ENCODE measurements at regions not wholly inside any gene's neighbourhood (a gene's known extent, or its start where the extent isn't known, plus 50 kb on each side); places are given as distances from the start of the nearest gene placed in this dataset.

DNA sequence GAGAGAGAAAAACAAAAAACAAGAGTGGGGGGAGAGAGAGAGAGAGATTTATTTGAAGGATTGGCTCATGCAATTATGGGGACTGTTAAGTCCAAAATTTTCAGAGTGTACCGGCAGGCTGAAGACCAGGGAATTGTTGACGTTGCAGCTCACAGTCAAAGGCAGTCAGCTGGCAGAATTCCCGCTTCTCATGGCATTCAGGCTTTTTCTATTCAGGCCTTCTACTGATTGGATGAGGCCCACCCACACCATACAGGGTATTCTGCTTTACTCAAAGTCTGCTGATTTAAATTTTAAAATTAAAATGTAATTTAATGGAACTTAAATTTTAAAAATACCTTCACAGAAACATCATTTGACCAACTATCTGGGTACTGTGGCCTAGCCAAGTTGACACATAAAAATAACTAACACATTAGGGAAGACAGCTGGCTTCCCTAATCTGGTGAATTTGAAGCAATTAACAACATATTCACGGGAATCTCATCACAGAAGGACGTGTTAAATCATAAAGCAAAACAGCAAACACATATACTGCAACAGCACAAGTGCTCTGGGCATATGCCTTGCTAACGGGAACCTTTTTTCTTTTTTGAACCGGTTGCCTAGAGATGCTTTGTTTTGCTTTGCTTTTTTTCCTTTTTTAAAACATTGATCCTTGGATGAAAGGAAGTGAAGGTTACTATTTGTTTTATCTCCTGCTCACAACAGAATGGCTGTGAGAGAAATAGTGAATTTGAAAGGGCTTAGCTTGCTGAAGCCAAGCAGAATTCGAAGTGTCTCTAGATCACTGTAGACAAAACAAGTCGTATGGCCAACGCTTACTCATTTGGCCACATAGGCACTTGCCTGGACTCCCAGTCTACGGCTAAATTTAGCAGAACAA, 505.1 kb downstream of the IRS2 start:
- Histone ChIP-seq H2AFZ (ENCODE audit: control insufficient read depth, low read length) (no peak overlapping the region), H3K9ac (ENCODE audit: control insufficient read depth, extremely low read depth, insufficient read depth, low read length) (no peak overlapping the region), H3K36me3 (ENCODE audit: control insufficient read depth in 2 of 2, extremely low read depth in 1 of 2, insufficient read depth in 2 of 2, low read length in 2 of 2) (no peaks in the 10 kb centered on the region), H3K79me2 (ENCODE audit: control insufficient read depth, insufficient read depth, low read length) (no peaks in the 10 kb centered on the region), H3K27me3 (ENCODE audit: control insufficient read depth, extremely low read depth, insufficient read depth, low read length) (no peaks in the 10 kb centered on the region), H3K9me3 (ENCODE audit: control insufficient read depth, low read depth, low read length) (no peaks in the 10 kb centered on the region), H3K4me2 (ENCODE audit: control insufficient read depth, extremely low read depth, insufficient read depth, low read depth, low read length) (no peak overlapping the region), H3K4me1 (ENCODE audit: control insufficient read depth, extremely low read depth, insufficient read depth, low read length) (no peaks in the 10 kb centered on the region), H3K27ac (ENCODE audit: control insufficient read depth, insufficient read depth, low read length) (no peak overlapping the region), H3K4me3 (ENCODE audit: control insufficient read depth in 2 of 3, extremely low read depth in 1 of 3, insufficient read depth in 2 of 3, low read depth in 1 of 3, low read length in 3 of 3) (no peak overlapping the region), H3K9me1 (ENCODE audit: control insufficient read depth, extremely low read depth, insufficient read depth, low read length) (no peaks in the 10 kb centered on the region), H4K20me1 (ENCODE audit: control insufficient read depth, extremely low read depth, insufficient read depth, low read length) (no peaks in the 10 kb centered on the region)
- DNase-seq (ENCODE audit: low read depth, low spot score) (no peak), FAIRE-seq (no peak)
- dilution Hi-C loops (cut with MboI; ENCODE audit: extremely low pct_ligation_motif_present, low sequenced_read_pairs): no loop called here
- TF ChIP-seq EZH2 (IDR thresholded peaks at IDR 0.05; ENCODE audit: low read length): no peak
- TF ChIP-seq, protein P1, sequence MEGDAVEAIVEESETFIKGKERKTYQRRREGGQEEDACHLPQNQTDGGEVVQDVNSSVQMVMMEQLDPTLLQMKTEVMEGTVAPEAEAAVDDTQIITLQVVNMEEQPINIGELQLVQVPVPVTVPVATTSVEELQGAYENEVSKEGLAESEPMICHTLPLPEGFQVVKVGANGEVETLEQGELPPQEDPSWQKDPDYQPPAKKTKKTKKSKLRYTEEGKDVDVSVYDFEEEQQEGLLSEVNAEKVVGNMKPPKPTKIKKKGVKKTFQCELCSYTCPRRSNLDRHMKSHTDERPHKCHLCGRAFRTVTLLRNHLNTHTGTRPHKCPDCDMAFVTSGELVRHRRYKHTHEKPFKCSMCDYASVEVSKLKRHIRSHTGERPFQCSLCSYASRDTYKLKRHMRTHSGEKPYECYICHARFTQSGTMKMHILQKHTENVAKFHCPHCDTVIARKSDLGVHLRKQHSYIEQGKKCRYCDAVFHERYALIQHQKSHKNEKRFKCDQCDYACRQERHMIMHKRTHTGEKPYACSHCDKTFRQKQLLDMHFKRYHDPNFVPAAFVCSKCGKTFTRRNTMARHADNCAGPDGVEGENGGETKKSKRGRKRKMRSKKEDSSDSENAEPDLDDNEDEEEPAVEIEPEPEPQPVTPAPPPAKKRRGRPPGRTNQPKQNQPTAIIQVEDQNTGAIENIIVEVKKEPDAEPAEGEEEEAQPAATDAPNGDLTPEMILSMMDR (optimal IDR thresholded peaks at IDR 0.05 in 1 of 3, IDR thresholded peaks at IDR 0.05 in 1 of 3, conservative IDR thresholded peaks at IDR 0.05 in 1 of 3; ENCODE audit: extremely low read depth in 1 of 3, insufficient read depth in 2 of 3, low read length in 3 of 3): no peak

DNA sequence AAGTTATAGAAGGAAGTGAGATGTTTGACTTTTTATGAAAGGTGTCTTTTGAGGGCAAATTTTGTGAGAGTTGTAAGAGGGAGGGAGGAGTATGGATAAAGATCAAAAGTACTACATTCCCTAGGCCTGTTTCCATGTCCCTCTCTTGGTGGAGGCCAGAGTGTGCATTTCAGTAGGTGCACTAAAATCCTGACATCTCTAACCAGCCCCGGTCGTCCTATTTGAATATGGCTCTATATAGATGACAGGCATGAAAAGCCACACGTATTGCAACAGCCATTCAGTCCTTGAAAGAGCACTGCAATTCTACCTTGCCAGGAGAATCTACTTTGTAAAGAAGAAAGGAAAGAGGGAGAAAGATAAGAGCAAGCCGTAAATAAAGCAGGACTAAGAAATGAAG, 510.1 kb downstream of the IRS2 start:
- Histone ChIP-seq H2AFZ (ENCODE audit: control insufficient read depth, low read length) (no peak overlapping the region), H3K27me3 (ENCODE audit: control insufficient read depth, extremely low read depth, insufficient read depth, low read length) (no peaks in the 10 kb centered on the region), H3K9me1 (ENCODE audit: control insufficient read depth, extremely low read depth, insufficient read depth, low read length) (no peaks in the 10 kb centered on the region), H3K27ac (ENCODE audit: control insufficient read depth, insufficient read depth, low read length) (no peak overlapping the region), H3K79me2 (ENCODE audit: control insufficient read depth, insufficient read depth, low read length) (peaks cover 12% of the 10 kb centered on the region), H3K4me2 (ENCODE audit: control insufficient read depth, extremely low read depth, insufficient read depth, low read depth, low read length) (no peak overlapping the region), H3K4me3 (ENCODE audit: control insufficient read depth in 2 of 3, extremely low read depth in 1 of 3, insufficient read depth in 2 of 3, low read depth in 1 of 3, low read length in 3 of 3) (no peak overlapping the region), H3K4me1 (ENCODE audit: control insufficient read depth, extremely low read depth, insufficient read depth, low read length) (peaks cover 21% of the 10 kb centered on the region), H4K20me1 (ENCODE audit: control insufficient read depth, extremely low read depth, insufficient read depth, low read length) (no peaks in the 10 kb centered on the region), H3K36me3 (ENCODE audit: control insufficient read depth in 2 of 2, extremely low read depth in 1 of 2, insufficient read depth in 2 of 2, low read length in 2 of 2) (peaks cover 0 to 6% of the 10 kb centered on the region in 2 experiments), H3K9me3 (ENCODE audit: control insufficient read depth, low read depth, low read length) (no peaks in the 10 kb centered on the region), H3K9ac (ENCODE audit: control insufficient read depth, extremely low read depth, insufficient read depth, low read length) (no peak overlapping the region)
- dilution Hi-C loops (cut with MboI; ENCODE audit: extremely low pct_ligation_motif_present, low sequenced_read_pairs): no loop called here
- no peak for DNase-seq (ENCODE audit: low read depth, low spot score)
- TF ChIP-seq EZH2 (IDR thresholded peaks at IDR 0.05; ENCODE audit: low read length): no peak
- TF ChIP-seq, protein P1 (optimal IDR thresholded peaks at IDR 0.05 in 1 of 3, IDR thresholded peaks at IDR 0.05 in 1 of 3, conservative IDR thresholded peaks at IDR 0.05 in 1 of 3; ENCODE audit: extremely low read depth in 1 of 3, insufficient read depth in 2 of 3, low read length in 3 of 3): no peak
- FAIRE-seq: no peak
